AG09309 (cell line): ENCODE measurements at regions not wholly inside any gene's neighbourhood (a gene's known extent, or its start where the extent isn't known, plus 50 kb on each side); places are given as distances from the start of the nearest gene placed in this dataset.

Experiments
- DNase-seq: peaks from one replicate; pipeline ENCODE4 v3.0.0-alpha.2; 2010; ENCODE audit warnings: low read depth
- H3K4me3 ChIP-seq: 2 replicates; pipeline ENCODE4 v1.5.1; 2011; ENCODE audit warnings: mild to moderate bottlenecking, low read depth, low read length, moderate library complexity; ENCODE audit not compliant: control insufficient read depth
- TF ChIP-seq, protein P1 (sequence below): IDR thresholded peaks from 2 replicates; pipeline ENCODE4 v1.5.1; 2011; ENCODE audit warnings: mild to moderate bottlenecking, low read depth, low read length, inconsistent platforms; ENCODE audit not compliant: insufficient read depth, control insufficient read depth; ENCODE audit errors: missing control alignments

DNA sequence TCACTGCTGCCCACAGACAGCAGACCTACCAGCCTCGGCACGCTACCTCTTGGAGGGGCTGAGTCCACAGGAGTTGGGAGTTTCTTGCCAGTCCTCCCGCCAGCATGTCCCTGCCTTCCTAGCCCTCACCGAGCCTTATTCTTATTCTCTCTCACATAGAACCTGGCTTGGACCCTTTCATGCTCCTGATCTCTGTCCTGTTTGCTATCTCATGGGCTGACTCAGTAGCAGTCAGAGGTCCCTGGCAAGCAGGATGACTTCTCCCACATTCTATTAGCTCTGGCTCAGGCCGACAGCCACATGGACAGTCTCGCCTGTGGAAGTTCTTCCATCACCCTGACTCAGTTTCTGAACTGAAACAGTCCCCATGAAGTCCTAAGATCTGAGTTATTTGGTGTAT lies 79.5 kb upstream of the ADRA1D start:
- TF ChIP-seq, protein P1, sequence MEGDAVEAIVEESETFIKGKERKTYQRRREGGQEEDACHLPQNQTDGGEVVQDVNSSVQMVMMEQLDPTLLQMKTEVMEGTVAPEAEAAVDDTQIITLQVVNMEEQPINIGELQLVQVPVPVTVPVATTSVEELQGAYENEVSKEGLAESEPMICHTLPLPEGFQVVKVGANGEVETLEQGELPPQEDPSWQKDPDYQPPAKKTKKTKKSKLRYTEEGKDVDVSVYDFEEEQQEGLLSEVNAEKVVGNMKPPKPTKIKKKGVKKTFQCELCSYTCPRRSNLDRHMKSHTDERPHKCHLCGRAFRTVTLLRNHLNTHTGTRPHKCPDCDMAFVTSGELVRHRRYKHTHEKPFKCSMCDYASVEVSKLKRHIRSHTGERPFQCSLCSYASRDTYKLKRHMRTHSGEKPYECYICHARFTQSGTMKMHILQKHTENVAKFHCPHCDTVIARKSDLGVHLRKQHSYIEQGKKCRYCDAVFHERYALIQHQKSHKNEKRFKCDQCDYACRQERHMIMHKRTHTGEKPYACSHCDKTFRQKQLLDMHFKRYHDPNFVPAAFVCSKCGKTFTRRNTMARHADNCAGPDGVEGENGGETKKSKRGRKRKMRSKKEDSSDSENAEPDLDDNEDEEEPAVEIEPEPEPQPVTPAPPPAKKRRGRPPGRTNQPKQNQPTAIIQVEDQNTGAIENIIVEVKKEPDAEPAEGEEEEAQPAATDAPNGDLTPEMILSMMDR, result no peak
- H3K4me3 ChIP-seq, result no peak overlapping the region
- DNase-seq, result no peak

DNA sequence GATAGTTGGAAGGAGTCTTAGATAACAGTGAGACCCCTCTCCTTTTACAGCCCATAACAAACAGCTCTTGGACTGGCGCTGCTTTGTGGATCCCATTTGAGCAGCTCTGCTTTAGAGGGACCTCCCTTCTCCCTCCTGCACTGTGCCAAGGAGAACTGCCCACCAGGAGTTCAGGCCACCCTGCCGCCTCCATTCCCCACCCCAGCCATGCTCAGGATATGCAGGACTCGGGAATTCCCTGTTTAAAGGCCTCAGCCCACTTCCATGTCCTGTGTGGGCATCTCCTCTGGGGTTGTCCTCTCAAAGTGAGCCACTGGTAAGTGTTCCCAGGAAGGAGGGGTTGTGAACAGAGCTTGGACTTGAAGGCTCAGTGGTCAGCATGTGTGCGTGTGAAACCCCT lies 78.9 kb upstream of the ADRA1D start:
- no peak overlapping the region for H3K4me3 ChIP-seq
- TF ChIP-seq, protein P1, result no peak
- DNase-seq, result no peak

DNA sequence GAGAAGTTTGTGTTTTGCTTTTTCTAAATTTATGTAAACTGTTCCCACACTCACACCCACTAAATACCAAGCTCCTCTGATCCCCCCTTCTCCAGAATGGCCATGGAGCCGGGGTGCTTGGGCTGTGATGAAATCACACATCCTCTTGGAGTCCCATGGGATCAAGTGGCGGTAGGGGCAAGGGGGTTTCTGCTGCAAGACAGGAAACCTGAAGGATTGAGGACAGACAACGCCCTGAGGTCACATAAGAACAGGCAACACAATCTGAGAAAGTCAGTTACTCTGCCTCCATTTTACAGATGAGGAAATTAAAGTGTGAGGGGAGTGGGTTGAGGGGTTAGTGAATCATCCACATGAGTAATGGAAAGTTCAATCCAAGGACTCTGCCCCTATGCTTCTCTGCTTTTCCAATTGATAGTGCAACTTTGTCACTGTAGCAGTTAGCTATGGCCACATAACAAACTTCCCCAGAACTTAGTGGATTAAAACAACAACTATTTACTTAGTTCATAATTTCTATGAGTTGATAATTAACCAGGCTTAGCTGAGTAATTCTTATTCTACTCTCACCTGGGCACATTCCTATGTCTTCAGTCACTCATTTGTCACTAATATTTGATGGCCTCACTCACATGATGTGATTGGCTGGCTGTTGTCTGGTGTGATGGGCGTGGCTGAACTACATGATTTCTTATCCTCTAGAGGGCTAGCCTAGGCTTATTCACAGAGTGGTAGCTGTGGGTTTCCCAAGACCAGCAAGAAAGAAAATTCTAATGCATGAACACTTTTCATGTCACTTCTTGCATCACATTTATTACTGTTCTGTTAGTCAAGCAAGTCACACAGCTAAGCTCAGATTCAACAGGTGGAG lies 77.3 kb upstream of the ADRA1D start:
- no peak for DNase-seq
- TF ChIP-seq, protein P1, result no peak
- H3K4me3 ChIP-seq, result no peak overlapping the region

DNA sequence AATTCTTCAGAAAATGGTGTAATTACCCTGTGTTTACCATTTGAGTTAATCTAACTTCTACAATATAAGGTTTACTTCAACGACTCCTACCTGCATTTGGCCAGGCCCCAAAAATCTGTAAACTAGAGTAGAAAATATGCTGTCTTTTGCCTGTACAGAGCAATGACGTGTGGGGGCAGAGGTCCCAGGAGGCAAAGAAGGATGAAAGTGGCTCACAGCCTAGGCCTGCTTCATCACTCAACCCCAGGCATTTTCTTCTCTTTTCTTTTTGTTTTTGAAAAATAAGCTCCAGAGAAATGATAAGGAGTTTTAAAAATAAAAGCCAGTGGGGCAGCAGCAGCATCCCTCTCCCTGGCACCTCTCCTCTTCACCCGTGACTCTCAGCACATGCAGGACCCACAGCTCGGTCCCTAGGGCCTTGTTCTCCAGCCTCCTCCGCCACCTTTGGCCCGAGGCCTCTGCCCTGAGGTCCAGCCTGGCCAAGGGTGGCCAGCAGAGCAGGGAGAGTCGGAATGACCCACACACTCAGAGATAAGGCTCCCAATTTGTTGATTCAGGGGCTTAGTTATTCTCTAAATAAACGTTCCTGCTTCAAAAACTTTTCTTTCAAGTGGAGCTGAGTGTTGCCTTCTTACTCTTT lies 76.6 kb upstream of the ADRA1D start:
- no peak for DNase-seq
- no peak overlapping the region for H3K4me3 ChIP-seq
- TF ChIP-seq, protein P1, result no peak

DNA sequence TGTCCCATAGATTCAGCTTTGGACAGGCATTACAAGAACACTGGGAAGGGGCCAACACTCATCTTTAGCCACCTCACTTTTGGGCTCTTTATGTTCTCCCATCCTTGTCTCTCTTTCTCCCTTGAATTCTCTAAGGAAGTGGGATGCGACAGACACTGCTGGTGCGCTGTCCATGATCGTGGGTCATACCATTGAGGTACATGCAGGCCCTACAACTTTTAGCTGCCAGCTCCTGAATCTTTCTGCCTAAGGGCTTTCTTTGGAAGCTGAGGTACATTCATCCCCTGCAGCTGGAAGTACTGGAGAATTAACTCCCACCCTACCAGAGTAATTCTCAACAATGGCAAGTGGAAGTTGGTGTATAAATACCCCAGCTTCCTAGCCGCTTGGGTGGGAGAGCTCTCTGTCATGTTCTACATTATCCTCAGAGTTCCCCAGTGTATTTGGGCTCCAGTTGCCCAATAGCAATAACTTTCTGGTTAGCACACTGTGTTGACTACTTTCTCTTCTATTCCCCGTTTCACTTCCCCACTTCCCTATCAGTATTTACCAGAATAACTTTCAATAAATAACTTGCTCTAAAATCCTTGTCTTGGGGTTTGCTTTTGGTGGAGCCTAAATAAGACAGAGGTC lies 75.6 kb upstream of the ADRA1D start:
- TF ChIP-seq, protein P1, result no peak
- DNase-seq, result no peak
- H3K4me3 ChIP-seq, result no peak overlapping the region

DNA sequence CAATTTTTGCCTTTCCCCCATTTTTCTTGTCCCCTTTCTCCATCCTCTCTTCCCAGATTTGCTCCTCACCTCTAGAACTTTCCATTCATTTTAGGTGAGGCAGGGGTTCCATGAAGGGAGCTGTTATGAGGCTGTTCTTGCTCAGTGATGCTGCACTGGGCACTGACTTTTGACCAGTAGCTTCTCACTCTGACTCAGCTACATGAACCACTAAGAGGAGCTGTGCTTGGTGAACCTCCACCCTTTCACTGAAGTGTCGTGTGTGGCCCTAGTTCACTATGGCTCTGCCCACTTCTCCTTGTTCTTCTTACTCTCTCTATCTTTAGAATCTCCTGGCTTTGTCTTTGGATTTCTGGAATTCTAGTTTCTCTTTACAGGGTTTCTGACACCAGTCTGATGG lies 73.4 kb upstream of the ADRA1D start:
- TF ChIP-seq, protein P1, result no peak
- H3K4me3 ChIP-seq, result no peak overlapping the region
- DNase-seq, result no peak
